Activated CD4-positive, alpha-beta T cell treated with anti-CD3 and anti-CD28 coated beads for 36 hours (primary cell): ENCODE measurements at regions not wholly inside any gene's neighbourhood (a gene's known extent, or its start where the extent isn't known, plus 50 kb on each side); places are given as distances from the start of the nearest gene placed in this dataset.

Source experiments
- ATAC-seq: fragments of 200-7000 bp; cut with Tn5 transposase; one replicate; pipeline ENCODE4 v1.10.0; 2021; ENCODE audit warnings: mild to moderate bottlenecking, moderate library complexity
- CTCF ChIA-PET: fragments of 350-600 bp; sonication (Branson Sonifier 250); formaldehyde crosslinking; loops from one replicate; lab custom pipeline; 2021; ENCODE audit warnings: antibody characterized with exemption; lab: Charles Lee
- POLR2A ChIA-PET: fragments of 350-600 bp; sonication (Branson Sonifier 250); formaldehyde crosslinking; loops from one replicate; lab custom pipeline; 2021; ENCODE audit warnings: antibody characterized with exemption, inconsistent platforms; lab: Charles Lee
- DNase-seq: peaks from one replicate; pipeline ENCODE4 v3.0.0-alpha.2; 2020
- H3K27ac Mint-ChIP-seq: one replicate; pipeline ENCODE4 v1.8.0; 2021; ENCODE audit warnings: mixed read lengths
- H3K27me3 Mint-ChIP-seq: one replicate; pipeline ENCODE4 v1.8.0; 2021; ENCODE audit warnings: mixed read lengths
- H3K36me3 Mint-ChIP-seq: one replicate; pipeline ENCODE4 v1.8.0; 2021; ENCODE audit warnings: low read depth, mixed read lengths
- H3K4me1 Mint-ChIP-seq: one replicate; pipeline ENCODE4 v1.8.0; 2021; ENCODE audit warnings: mixed read lengths
- H3K4me3 Mint-ChIP-seq: one replicate; pipeline ENCODE4 v1.8.0; 2021; ENCODE audit warnings: mild to moderate bottlenecking, moderate library complexity, mixed read lengths
- H3K9me3 Mint-ChIP-seq: one replicate; pipeline ENCODE4 v1.8.0; 2021; ENCODE audit warnings: low read depth, mixed read lengths
- intact Hi-C, 2 experiments: fragments of 100-400 bp; cut with DNase I in 1 of 2; cut with micrococcal nuclease in 1 of 2; formaldehyde crosslinking; loops; one replicate each; pipeline versions ENCODE4 v1.14.2 to v1.15.1; 2022 to 2024; cut with DNase I, micrococcal nuclease

- intact Hi-C loops = loop anchor here (5.0 to 10.0 kb wide), 3 partner anchors 116 to 396 kb away; partner anchors contain the start of gene TMSB4X (in 1 of the 2)
- H3K36me3 Mint-ChIP-seq = no peaks in the 10 kb centered on the region
- H3K4me3 Mint-ChIP-seq = no peak overlapping the region
- H3K4me1 Mint-ChIP-seq = peaks cover 13% of the 10 kb centered on the region
- POLR2A ChIA-PET = no interaction called here
- DNase-seq (no peak), ATAC-seq (no peak)
- no peaks in the 10 kb centered on the region for H3K27me3 Mint-ChIP-seq
- no peak overlapping the region for H3K27ac Mint-ChIP-seq
- H3K9me3 Mint-ChIP-seq = no peaks in the 10 kb centered on the region
- CTCF ChIA-PET = no interaction called here
Measured at GRCh38 chrX:13371186-13371585, 51.3 kb upstream of the ATXN3L start.

- POLR2A ChIA-PET = no interaction called here
- Mint-ChIP-seq H3K4me1 (peaks cover 13% of the 10 kb centered on the region), H3K36me3 (no peaks in the 10 kb centered on the region), H3K9me3 (no peaks in the 10 kb centered on the region), H3K27ac (no peak overlapping the region), H3K27me3 (no peaks in the 10 kb centered on the region), H3K4me3 (no peak overlapping the region)
- ATAC-seq (no peak), DNase-seq (no peak)
- CTCF ChIA-PET = interaction anchor here (0.5 kb wide), 1 partner anchor 94 kb away, joined by 3 read pairs; no protein-coding TSS in a partner anchor
- intact Hi-C loops = loop anchor here (5.0 to 10.0 kb wide), 3 partner anchors 117 to 396 kb away; partner anchors contain the start of gene TMSB4X (in 1 of the 2)
Measured at GRCh38 chrX:13370713-13371112, 50.9 kb upstream of the ATXN3L start.
